ENCODE measurements at regions not wholly inside any gene's neighbourhood (a gene's known extent, or its start where the extent isn't known, plus 50 kb on each side); places are given as distances from the start of the nearest gene placed in this dataset.
"Not testable (repeated sequence)": the region's sequence is repeated elsewhere in the genome, so short reads cannot be mapped to it uniquely, and the experiment has no call there.

- no peak for DNase-seq
Measured at GRCh38 chr4:169342906-169343564, 72.3 kb upstream of the SH3RF1 start.

- DNase-seq: no peak
Measured at GRCh38 chr4:169342159-169342860, 71.6 kb upstream of the SH3RF1 start.

GRCh38 chr4:169341490-169341889 is 70.7 kb upstream of the SH3RF1 start:
- DNase-seq: no peak

- DNase-seq: no peak
Measured at GRCh38 chr4:169340834-169341233, 70.1 kb upstream of the SH3RF1 start.

GRCh38 chr4:169338241-169338640 is 67.5 kb upstream of the SH3RF1 start:
- DNase-seq: no peak

GRCh38 chr4:169337510-169337909 is 66.8 kb upstream of the SH3RF1 start:
- no peak for DNase-seq

- DNase-seq: peak; percentile 80
Measured at GRCh38 chr4:169335331-169335730, 64.6 kb upstream of the SH3RF1 start.

GRCh38 chr4:169334335-169334734 is 63.6 kb upstream of the SH3RF1 start:
- no peak for DNase-seq

- no peak for DNase-seq
Measured at GRCh38 chr4:169333265-169333664, 62.5 kb upstream of the SH3RF1 start.

GRCh38 chr4:169332583-169332982 is 61.8 kb upstream of the SH3RF1 start:
- DNase-seq: no peak

GRCh38 chr4:169330811-169331210 is 60.1 kb upstream of the SH3RF1 start:
- no peak for DNase-seq

- no peak for DNase-seq
Measured at GRCh38 chr4:169330095-169330494, 59.3 kb upstream of the SH3RF1 start.

GRCh38 chr4:169327951-169328350 is 57.2 kb upstream of the SH3RF1 start:
- no peak for DNase-seq

- not testable (repeated sequence) for DNase-seq
Measured at GRCh38 chr4:169323925-169324324, 53.2 kb upstream of the SH3RF1 start.

- DNase-seq: not testable (repeated sequence)
Measured at GRCh38 chr4:169322833-169323232, 52.1 kb upstream of the SH3RF1 start.

All from OCI-M1 (cell line).